ENCODE measurements at regions not wholly inside any gene's neighbourhood (a gene's known extent, or its start where the extent isn't known, plus 50 kb on each side); places are given as distances from the start of the nearest gene placed in this dataset.

DNA sequence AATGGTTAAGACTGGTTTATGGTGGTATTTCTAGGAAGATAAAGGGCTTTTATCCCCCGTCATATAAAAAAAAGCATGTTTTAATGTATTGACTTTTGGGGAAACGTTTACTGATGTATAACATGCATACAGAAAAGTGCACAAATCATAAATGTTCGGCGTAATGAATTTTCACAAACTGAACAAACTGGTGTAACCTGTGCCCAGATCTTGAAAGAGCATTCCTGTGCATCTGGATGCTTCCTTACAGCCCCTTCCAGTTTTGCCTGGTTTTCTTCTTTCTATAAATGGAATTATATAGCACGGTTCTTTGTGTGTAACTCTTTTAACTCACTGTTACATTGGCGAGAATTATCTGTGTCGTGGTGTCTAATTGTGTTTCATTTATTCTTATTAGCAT is 693.8 kb upstream of the TBX3 start:
- TF ChIP-seq CTCF (conservative IDR thresholded peaks at IDR 0.05) (no peak), ZFX (IDR thresholded peaks at IDR 0.05) (no peak)

Data from C4-2B (cell line).